Inflammatory macrophage treated with lipopolysaccharide for 1 hour (primary cell): ENCODE measurements at regions not wholly inside any gene's neighbourhood (a gene's known extent, or its start where the extent isn't known, plus 50 kb on each side); places are given as distances from the start of the nearest gene placed in this dataset.

Experiments
- DNase-seq, 2 donors: peaks; one replicate each; pipeline ENCODE4 v3.0.0-alpha.2; 2020 to 2022

DNA sequence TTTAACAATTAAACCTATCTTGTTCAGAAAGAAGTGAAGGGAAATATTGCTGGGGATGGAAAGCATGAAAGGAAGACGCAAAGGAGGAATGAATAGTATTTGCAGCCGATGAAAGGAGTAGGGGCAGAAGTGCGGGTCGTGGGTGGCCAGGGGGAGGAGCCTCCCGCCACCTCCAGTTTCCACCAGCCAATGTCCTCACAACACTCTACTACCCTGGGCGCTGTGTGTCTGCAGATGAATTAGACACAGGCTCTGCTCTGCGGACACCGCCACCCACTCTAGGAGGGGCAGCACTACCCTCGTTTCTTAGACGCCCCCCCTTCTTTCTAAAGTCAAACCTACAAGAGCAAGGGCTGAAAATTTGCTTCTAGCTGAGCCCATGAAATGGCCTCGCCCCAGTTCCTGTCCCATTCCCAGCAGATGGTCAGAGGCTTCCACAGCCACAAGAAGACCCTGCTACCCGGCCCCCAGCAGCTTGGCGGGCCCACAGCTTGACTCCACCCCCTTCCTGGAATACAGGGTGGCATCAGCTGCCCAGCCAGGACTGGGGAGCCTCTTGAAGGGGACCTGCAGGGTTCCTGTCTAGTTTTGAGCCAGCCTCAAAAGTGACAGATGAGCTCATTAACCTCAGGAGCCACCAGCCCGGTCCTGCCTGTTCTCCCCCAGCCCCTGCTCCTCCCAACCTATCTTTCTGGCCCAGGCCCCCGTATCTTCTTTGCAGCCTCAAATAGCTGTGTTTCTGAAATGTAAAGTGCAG, 268.1 kb downstream of the BUD13 start:
- no peak for DNase-seq

DNA sequence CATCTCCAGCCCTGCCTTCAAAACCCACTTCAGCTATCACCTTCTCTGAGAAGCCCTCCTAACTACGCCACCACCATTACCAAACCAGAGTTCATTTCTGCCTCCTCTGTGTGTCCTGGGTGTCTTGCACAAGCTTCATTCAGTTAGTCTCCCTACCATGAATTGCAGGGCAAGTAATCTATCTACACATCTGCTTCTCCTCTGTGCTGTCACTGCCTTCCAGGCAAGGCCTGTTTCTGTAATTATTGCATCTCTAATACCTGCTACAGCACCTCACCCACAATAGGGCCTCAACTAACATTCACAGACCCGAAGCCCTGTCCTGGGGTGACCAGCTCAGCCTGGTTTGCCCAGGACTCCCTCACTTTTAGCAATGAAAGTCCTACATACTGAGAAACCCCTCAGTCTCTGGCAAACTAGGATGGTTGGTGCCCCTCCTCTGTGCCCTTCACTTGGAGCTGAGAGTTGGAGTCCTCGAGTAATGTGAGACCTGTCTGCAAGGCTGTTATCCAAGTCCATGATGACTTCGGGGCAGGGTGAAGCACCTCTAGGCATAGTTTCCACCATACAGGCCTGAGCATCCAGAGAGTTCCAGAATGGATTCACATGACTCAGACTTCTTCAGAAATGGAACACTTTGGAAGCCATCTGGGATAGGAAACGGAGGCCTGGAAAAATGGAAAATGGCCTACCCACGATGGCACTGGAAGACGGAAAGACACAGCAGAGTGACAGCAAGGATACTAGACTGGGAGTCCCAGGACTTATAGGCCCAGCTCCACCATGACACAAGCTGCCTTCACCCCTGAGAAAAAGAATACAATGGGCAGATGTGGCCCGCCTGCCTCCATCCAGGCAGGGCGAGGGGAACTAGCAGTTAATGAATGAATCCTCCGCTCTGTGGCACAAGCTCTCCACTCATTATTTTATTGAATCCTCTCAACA, 269.3 kb downstream of the BUD13 start:
- no peak for DNase-seq

DNA sequence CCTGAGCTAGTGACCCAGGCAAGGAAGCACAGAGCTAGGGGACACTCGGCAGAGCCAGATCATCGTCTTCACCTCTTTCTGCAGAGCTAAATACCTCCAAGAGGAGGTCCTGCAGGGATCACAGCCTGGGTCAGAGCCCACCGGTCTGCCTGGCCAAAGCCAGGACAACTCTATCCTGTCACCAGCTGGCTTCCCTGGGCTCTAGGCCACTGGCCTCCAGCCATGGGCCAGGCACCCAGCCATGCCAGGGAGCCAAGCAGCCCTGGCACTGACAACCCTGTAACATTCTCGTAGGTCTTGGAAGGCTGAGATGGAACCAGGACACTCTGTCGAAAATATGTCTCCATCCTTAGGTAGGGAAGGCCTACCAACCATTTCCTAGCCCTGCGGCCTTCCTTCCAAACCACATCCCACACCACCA, 270.1 kb downstream of the BUD13 start:
- DNase-seq, result no peak

GRCh38 chr11:116501728-116502127, 271.1 kb downstream of the BUD13 start:
- no peak for DNase-seq

GRCh38 chr11:116500947-116501602, 271.7 kb downstream of the BUD13 start:
- DNase-seq, result no peak

DNA sequence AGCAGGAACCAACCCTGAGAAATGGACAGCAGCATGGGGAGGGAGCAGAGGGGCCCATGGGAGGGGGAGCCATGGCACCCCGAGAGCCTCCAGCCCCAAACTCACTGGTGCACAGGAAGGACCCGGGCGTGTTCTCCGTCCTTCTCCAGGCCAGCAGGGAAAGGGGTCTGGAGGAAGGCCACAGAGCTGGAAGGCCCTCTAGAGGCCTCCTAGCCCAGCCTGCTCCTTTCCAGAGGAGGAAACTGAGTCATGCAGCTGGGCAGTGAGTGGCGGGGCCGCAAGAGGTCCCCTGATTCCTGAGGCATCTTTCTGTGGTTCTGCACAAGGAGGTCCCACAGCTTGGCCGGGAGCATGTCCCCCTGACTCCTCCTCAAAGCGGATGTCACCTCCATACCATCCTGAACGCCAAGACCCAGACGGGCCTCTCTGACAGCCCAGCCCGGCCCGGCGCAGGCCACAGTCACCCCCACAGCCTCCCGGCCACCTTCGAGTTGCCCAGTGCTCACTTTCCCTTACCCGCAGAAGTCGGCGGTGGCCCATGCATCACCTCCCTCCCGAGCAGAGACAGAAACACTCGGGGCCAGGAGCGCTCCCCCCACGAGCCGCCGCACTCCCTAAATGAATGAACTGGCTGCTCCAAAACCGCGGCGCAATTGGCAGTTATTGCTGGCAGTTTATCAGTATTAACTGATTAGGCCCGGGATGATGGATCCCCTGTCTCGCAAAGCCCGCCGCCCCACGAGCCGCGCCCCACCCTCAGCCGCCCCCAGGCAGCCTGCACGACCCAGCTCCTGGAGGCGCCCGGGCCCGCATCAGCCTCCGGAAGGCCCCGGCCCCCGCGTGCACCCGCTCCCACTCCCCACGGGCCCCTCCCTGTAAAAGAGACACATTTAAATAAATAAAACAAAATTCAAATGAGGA, 272.5 kb downstream of the BUD13 start:
- no peak for DNase-seq

DNA sequence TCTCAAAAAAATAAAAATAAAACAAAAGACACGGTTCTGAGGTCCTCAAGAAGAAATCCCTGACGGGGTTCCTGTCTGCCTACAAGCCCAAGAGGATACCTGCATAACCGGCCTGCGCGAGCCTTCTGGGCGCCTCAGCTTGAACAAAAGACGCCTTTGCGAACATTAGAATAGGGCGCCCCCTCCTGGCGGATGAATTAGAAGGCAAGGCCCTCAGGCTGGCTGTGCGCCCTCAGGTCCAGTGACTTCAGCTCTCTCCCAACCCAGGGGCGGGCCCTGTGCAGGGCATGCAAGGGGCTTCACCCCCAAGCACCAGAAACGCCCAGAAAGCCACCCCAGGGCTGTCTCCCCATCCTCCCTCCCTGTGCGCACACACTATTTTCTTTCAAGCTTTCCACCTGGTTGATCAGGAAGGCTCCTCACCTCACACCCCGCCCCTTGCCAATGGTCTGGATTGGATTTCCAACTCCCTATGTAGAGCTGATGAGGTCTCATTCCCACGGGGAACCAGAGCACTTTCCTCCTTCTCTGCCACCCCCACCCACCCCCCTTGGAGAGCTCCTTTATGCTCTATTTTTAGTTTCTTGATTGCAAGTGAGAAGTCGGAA, 273.3 kb downstream of the BUD13 start:
- peak; percentile 25 to 69 for DNase-seq

- no peak for DNase-seq
These were observed 274.6 kb downstream of the BUD13 start for GRCh38 chr11:116498161-116498560.

DNA sequence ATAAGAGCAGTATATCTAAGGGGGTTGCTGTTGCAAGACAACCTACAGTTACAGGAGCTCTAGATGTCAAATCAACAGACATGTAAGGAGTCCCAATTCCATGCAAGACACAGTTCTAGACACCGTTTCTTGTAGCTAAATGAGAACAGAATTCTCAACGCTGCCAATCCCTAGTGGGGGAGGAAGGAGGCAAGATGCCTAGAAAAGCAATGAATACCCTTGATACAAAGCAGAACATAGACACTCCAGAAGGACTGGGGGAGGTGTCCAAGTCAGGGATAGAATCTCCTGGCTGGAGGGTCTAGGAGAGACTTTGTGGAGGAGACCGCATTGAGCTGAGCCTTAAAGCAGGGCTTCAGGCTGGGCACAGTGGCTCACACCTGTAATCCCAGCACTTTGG, 280.2 kb downstream of the BUD13 start:
- no peak for DNase-seq

- no peak for DNase-seq
These were observed 283.9 kb downstream of the BUD13 start for GRCh38 chr11:116488836-116489389.

- DNase-seq, result no peak
These were observed 287.4 kb downstream of the BUD13 start for GRCh38 chr11:116485425-116485824.

DNA sequence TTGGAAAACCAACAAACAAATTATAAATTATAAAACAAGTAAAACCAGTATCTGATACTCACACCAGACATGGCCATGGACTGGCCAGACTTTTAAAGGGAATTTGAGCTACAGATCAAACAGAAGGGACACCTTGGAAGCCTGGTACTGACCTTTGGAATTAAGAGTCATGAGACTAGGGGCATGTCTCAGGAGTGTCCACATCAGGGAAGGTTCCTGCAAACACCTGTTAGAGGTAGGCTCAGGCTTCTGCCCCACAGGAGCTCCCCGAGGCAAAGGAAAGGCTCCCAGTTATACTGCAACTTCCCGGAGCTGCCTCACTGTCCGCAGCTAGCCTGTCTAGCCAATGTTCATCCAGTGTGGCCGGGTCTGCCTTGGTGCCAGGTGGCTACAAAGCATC, 290.1 kb downstream of the BUD13 start:
- DNase-seq, result no peak

- no peak for DNase-seq
These were observed 291.6 kb downstream of the BUD13 start for GRCh38 chr11:116481126-116481675.

DNA sequence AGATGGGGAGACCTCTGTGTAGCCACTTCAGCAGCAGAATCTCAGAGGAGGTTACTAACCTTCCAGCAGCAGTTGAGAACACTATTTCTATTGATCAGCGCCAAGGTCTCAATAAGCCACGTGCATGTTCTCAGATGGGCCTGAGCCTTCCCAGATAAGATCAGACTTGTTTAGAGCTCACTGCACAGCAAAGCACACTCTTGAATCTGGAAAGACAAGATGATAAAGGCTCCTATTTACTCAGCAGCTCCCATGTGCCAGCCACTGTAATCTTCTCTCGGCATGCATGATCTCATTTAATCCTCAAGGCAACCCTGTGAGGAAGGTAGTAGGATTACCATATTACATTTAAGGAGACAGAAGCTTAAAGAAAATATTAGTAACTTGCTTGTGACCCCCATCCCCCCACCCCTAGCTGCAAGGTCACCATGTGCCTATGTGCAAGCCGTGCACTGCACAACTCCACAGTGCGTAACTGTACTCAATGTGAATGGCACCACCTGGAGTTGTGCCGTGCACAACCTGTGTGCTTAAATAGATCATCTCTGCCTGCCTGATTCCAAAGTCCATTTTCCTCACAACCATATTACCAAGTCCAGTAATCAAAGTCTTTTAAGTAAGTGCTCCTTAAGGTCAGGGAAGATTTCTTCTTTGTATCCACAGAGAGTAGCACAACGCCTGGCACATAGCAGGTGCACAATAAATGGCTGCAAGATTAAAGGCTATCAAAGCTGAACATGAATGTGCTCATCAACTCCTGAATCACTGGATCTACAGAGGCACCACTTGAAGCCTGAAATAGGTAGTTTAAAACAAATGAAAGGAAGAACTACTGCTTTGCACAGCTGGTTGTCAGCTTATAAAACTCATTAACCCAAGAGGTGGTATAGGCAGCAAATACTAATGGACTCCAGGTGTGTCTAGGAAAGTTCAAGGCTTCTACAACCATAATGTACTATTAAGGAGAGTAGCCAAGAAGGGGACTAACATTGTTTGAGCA, 293.8 kb downstream of the BUD13 start:
- no peak for DNase-seq

GRCh38 chr11:116478205-116478604, 294.6 kb downstream of the BUD13 start:
- DNase-seq, result no peak

DNA sequence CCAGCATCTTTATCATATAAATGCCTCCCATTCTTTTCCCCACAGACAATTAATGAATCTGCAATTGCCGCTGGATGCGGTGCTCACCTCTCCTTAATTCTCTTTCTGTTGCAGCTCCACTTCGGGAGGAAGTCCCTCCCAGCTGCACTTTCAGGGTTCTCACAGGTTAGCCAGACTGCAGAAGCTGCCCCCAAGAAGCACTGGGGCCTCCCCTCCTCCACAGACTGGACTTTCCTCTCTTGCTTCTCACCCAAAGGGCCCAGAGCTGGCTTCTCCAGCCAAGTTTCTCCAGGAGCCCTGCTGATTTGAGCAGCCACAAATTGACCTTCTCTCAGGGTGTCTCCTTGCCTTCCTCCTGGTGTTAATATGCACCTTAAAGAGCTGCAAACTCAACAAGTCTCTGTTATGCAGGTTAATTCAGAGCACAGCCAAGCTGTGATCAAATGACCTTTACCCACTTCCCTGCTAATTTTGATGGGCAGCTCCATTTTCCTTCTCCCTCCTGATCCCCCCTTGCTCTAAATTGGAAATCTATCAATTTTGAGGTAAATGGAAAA, 298.9 kb downstream of the BUD13 start:
- no peak for DNase-seq

- no peak for DNase-seq
These were observed 299.5 kb downstream of the BUD13 start for GRCh38 chr11:116473206-116473769.

- no peak for DNase-seq
These were observed 300.1 kb downstream of the BUD13 start for GRCh38 chr11:116472651-116473050.

DNA sequence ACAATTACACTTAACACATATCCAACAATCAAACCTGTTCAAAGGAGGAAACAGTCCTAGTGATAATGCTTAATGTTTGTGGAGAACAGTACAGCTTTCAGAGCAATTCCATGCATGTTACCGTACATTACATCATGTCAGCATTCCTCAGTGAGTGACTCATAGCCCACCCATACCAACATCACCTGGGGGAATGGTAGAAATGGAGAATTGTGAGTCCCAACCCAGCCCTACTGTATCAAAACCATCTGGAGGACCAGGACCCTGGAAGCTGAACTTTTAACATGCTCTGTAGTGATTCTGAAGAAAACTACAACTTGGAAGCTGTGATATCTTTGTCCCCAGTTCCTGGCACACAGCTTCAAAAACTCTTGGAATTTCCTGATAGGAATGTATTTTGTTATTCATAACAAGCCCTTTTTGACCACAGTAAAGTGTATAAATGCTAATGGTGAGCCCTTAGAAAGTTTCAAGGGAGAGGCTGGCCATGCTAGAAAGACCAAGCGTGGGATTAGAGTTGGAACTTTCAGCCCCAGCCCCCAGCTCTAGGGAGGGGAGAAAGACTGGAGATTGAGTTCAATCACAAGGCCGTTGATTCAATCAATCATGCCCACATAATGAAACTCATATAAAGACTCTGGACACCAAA, 301.1 kb downstream of the BUD13 start:
- no peak for DNase-seq
